ENCODE measurements at regions not wholly inside any gene's neighbourhood (a gene's known extent, or its start where the extent isn't known, plus 50 kb on each side); places are given as distances from the start of the nearest gene placed in this dataset.
"Not testable (repeated sequence)": the region's sequence is repeated elsewhere in the genome, so short reads cannot be mapped to it uniquely, and the experiment has no call there.

- intact Hi-C loops (cut with micrococcal nuclease) = no loop called here
Measured at GRCh38 chr16:56022818-56023217, 147.6 kb upstream of the CES5A start.

DNA sequence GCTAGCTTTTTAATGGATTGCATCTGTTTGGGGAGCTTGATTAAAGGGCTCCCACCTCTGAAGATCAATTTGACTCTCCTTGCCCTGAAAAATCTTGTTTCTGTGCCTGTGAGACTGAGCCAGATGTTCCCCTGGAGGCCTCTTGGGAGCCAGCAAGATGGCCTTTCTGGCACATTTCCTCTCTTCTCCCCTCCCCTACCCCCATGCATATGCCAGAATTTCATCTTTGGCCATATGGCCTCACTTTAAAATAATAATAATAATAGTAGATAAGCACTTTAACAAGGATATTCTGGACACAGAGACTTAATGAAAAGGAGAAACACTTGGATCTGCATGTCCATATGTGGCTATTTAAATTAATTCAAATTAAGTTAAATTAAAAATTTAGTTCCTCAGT lies 144.1 kb upstream of the CES5A start:
- intact Hi-C loops (cut with micrococcal nuclease) = no loop called here

DNA sequence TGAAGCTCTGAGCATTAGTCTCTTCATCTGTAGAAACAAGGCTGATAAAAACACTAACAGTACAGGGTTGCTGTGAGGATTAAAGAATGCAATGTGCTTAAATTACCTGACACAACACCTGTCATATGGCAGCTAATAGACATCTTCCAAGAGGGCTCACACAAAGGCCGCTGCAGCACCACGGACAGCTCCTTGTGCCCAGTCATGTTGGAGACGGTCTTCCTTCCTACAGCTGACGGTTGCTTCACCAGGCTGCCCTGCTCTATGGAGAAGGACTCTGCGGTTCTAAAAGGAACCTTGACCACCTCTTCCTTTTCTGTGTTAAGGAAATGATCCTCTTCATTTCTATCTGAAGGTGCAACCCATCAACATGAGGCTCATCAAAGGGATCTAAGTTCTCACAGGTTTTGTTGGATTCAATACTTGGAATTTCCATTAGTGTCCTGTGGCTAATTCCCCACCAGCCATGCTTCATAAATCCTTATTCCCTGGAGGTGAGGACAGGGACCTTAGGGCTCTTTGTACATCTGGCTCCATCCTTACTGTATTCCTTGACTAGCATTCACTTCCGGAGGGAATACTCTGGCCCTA lies 138.9 kb upstream of the CES5A start:
- intact Hi-C loops (cut with micrococcal nuclease) = no loop called here

GRCh38 chr16:56012482-56012811 lies 137.3 kb upstream of the CES5A start:
- intact Hi-C loops (cut with micrococcal nuclease) = no loop called here

- intact Hi-C loops (cut with micrococcal nuclease) = no loop called here
Measured at GRCh38 chr16:56011808-56012481, 136.8 kb upstream of the CES5A start.

DNA sequence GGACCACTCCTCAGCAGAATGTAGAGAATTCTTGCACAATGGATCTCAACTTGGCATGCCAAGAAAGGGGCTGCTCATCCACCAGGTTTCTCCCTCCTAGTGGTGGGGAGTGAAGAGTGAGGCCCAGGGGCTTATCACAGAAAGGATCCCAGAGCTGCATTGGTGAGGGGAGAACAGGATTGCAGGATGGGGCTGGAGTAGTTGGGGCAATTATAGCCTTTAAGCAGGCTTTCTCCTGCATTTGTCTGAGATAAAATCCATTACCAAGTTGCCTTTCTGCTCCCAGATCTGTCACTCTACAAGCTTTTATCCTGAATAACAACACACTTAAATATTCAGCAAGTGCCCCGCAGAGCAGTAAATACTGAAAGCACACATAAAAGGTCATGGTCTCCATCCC lies 130.8 kb upstream of the CES5A start:
- intact Hi-C loops (cut with micrococcal nuclease) = no loop called here

DNA sequence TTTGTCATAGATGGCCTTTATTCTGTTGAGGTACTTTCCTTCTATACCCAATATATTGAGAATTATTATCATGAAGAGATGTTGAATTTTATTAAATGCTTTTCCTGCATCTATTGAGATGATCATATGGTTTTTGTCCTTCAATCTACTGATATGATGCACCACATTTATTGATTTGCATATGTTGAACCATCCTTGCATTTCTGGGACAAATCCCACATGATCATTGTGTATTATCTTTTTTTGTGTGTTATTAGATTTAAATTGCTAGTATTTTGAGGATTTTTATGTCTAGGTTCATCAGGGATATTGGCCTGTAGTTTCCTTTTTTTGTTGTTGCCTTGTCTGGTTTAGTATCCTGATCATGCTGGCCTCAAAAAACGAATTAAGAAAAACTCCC lies 124.5 kb upstream of the CES5A start:
- intact Hi-C loops (cut with micrococcal nuclease) = no loop called here

GRCh38 chr16:55993088-55993487 lies 117.9 kb upstream of the CES5A start:
- intact Hi-C loops (cut with micrococcal nuclease) = no loop called here

DNA sequence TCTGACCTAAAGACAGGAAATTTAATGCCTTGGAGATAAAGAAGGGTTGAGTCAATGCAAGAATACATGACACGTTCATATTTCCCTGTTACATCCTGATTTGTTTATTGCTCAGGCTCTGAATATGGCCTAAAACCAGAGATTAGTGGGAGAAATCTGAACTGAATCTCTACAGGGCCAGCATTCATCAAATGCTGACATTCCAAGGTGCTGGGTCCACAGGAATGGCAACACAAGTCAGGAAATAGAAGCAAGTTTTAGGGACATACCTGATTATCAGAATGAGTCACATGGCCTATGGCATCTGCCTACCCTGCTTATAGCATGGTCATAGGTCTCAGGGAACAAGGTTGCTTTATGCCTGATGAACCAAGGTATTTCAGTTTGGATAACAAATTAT lies 117.4 kb upstream of the CES5A start:
- intact Hi-C loops (cut with micrococcal nuclease) = no loop called here

GRCh38 chr16:55991843-55992242 lies 116.7 kb upstream of the CES5A start:
- intact Hi-C loops (cut with micrococcal nuclease) = no loop called here

DNA sequence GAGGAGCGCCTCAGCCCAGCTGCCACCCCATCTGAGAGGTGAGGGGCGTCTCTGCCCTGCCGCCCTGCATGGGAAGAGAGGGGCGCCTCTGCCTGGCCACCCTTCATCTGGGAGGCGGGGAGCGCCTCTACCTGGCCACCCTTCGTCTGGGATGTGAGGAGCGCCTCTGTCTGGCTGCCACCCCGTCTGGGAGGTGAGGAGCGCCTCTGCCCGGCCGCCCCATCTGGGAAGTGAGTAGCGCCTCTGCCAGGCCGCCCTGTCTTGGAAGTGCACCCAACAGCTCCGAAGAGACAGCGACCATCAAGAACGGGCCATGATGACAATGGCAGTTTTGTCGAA lies 114.4 kb upstream of the CES5A start:
- intact Hi-C loops (cut with micrococcal nuclease) = no loop called here

- intact Hi-C loops (cut with micrococcal nuclease) = not testable (repeated sequence)
Measured at GRCh38 chr16:55988850-55989568, 113.8 kb upstream of the CES5A start.

DNA sequence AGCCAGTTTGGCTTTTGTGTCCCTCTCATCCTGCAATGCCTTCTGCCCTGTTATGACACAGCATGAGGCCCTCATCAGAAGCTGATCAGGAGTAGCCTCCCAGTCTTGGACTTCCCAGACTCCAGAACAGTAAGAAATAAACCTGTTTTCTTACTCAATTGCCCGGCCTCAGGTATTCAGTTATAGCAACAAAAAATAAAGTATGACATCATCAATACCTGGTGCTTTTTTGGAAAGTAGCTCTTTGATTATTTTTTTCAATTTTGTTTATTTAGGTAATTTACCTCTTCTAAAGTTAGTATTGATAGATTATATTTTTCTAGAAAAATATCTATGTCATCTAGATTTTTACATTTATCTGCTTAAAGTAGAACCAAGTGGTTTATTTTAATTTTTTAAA lies 112.8 kb upstream of the CES5A start:
- intact Hi-C loops (cut with micrococcal nuclease) = no loop called here

DNA sequence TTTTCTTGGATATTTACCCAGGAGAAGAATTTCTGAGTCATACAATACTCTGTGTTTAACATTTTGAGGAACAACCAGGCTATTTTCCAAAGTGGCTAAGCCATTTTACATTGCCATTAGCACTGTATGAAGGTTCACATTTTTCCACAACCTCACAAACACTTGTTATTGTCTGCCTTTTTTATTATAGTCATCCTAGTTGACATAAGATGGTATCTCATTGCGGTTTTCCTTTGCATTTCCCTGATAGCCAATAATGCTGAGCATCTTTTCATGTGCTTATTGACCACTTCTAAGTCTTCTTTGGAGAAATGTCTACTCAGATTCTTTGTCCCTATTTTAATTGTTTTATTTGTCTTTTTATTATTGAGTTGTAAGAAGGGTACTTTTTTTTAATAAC lies 107.4 kb upstream of the CES5A start:
- intact Hi-C loops (cut with micrococcal nuclease) = no loop called here

DNA sequence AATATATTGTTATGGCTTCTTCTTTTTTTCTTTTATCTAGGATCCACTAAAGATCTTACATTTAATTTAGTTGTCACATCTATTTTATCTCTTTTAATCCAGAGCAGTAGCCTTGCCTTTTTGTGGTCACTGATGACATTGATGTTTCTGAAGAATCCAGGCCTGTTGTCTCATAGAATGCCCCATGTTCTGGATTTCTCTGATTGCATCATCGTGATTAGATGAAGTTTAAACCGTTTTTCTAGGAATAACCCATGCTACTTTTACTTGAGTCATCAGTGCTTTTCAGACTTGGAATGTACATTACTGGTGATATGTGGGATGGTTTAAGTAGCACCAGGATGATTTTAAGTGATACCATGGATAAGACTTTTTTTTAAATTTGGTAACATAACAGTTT lies 106.4 kb upstream of the CES5A start:
- intact Hi-C loops (cut with micrococcal nuclease) = no loop called here

- intact Hi-C loops (cut with micrococcal nuclease) = no loop called here
Measured at GRCh38 chr16:55976815-55977214, 101.6 kb upstream of the CES5A start.

- intact Hi-C loops (cut with micrococcal nuclease) = no loop called here
Measured at GRCh38 chr16:55971447-55971846, 96.3 kb upstream of the CES5A start.

DNA sequence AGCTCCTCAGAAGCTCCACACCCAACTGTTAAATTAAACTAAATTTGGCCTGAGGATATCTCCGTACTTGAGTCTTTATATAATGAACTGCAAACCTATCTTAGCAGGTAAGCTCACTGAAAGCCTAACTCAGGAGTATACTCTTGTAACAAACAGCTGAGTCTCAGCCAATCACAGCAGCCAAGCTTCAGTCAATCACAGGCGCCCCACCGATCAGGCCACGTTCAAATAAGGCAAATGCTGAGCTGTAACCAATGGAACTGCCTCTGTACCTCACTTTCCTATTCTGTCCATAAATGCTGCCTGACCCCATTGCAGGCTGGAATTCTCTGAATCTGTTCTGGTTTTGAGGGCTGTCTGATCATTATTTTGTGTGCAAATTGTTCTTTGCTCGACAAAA lies 93.0 kb upstream of the CES5A start:
- intact Hi-C loops (cut with micrococcal nuclease) = no loop called here

DNA sequence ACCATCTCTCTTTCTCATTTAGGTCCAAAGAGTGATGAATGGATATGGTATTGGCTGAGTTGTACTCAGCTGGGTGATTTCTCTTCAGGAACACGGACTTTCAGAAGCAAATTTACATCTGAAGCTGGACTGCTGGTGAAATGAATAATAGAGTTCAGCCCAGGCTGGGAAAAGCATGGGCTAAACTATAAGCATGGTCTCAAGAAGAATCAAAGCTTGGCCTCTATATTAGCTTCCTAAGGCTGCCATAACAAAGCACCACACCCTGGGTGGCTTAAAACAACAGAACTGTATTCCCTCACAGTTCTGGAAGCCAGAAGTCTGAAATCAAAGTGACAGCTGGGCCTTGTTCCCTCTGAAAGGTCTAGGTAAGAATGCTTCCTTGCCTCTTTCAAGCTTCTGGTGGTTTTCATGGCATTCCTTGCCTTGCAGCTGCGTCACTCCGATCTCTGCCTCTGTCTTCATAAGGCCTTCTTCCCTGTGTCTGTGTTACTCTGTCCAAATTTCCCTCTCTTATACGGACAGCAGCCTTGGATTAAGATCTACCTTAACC lies 89.8 kb upstream of the CES5A start:
- intact Hi-C loops (cut with micrococcal nuclease) = no loop called here

DNA sequence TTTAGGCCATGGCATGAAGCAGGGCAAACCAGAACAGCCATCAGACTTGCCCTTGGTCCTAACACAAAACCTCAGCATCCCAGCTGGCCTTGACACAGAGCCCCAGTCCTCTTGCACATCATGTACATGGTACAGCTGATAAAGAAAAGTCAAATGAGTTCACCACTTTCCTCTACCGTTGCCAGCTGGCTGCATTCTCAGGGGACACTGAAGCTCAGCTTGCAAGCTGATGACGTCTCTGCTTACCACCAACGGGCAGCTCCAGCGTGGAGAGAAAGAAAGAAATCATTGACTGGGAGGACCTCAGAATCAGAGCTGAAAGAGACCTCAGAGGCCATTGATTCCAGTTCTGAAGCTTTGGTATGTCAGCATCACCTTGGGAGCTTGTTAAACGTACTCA lies 80.7 kb upstream of the CES5A start:
- intact Hi-C loops (cut with micrococcal nuclease) = no loop called here

DNA sequence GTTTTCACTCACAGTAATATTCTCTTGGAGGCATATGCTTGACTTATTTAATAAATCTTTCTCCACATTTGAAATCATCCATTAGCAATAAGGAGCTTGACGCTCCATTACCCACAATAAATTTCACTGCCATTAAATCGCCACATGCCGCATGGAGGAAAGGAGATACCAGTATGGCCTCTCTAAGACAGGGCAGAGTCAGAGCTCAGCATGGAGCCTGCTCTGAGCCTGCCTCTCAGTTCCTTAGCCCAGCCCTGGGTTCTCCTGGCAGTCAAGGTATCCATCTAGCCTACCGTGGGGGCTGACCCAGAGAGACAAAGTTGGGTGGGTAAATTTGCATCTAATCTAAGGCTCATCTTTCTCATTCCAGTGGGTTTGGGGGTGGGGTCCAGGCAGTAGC lies 80.3 kb upstream of the CES5A start:
- intact Hi-C loops (cut with micrococcal nuclease) = no loop called here

DNA sequence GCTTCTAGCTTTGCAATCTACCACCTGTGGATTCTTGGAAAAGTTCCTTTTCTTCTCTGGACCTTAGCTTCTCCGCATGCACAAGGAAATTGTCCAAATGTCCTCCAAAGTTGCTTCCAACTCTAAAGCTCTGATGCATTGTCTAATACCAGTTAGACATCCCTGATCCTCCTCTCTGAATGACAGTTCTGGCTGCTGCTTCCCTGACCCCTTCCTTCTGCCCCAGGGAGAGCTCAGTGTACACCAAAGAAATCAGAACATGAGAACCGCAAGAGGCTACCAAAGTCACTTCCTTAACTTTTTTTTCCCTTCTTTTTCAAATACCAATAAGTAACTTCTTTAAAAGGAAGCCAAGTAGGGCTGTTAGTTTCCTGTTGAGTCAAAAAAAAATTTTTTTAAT lies 79.7 kb upstream of the CES5A start:
- intact Hi-C loops (cut with micrococcal nuclease) = no loop called here

DNA sequence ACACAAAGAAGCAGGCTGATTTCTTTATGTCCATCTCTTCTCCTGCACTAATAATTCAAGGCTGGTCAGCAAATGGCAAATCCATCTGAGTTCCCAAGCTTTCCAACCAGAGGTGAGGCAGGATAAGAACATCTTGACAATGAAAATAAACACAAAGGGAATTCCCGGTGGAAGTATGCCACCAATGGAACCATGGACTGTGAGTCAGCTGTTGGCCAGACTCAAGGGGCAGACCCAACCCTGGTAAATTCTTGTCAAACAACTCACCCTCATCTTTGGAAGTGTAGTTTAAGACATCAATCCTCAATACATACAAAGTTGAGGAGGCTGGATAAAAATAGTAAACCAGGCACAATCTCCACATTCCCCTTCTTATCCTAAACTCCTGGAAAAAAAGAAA lies 74.3 kb upstream of the CES5A start:
- intact Hi-C loops (cut with micrococcal nuclease) = loop anchor here (10.0 kb wide), 1 partner anchor 755 kb away; no protein-coding TSS in a partner anchor
